K562 (cell line): ENCODE measurements at regions not wholly inside any gene's neighbourhood (a gene's known extent, or its start where the extent isn't known, plus 50 kb on each side); places are given as distances from the start of the nearest gene placed in this dataset.
"Not testable (repeated sequence)": the region's sequence is repeated elsewhere in the genome, so short reads cannot be mapped to it uniquely, and the experiment has no call there.

Experiments used
- ATAC-seq: fragments of 200-7000 bp; cut with Tn5 transposase; 3 replicates; pipeline ENCODE4 v1.9.1; 2020; ENCODE audit warnings: moderate library complexity
- BruUV-seq: library from RNA; stranded (reverse); fragments of 400-500 nt; replicated peaks from 2 replicates; lab custom pipeline; 2021; lab: Mats Ljungman, UMichigan
- CTCF ChIA-PET: fragments of 300-600 bp; formaldehyde crosslinking; extraction: SDS; loops from one replicate; lab custom pipeline; 2021; ENCODE audit warnings: low intra/inter-chr PET ratio; lab: Yijun Ruan, JAX
- POLR2A ChIA-PET: fragments of 300-600, 350-650 bp; sonication (Branson Sonifier 250); formaldehyde crosslinking; extraction: SDS; loops from one replicate; lab custom pipeline; 2021; ENCODE audit warnings: antibody characterized with exemption, inconsistent platforms; lab: Yijun Ruan, JAX
- DNase-seq, 4 experiments: peaks; one replicate each; pipeline versions ENCODE4 v3.0.0 to v3.0.0-alpha.2; 2011 to 2018; ENCODE audit warnings: low spot score in 3 of 4, mixed read lengths in 3 of 4; ENCODE audit errors: extremely low read depth in 1 of 4
- FAIRE-seq: peaks from 2 replicates; lab custom pipeline; 2011; peaks lifted over from hg19 to GRCh38; lab: Jason Lieb, UNC
- H2AFZ ChIP-seq: 2 replicates; pipeline ENCODE4 v1.6.0; 2011; ENCODE audit warnings: low read depth, low read length, control low read depth, inconsistent platforms
- H3K27ac ChIP-seq: fragments of 200-600 bp; 3 replicates; pipeline ENCODE4 v1.8.0; 2011; ENCODE audit warnings: low read depth, mild to moderate bottlenecking, control low read depth, inconsistent platforms, low read length, moderate library complexity, mixed read lengths; ENCODE audit errors: extremely low read depth
- H3K27me3 ChIP-seq, 2 experiments: fragments of 300-600 bp in 1 of 2; 2 replicates in 1 of 2; 3 replicates in 1 of 2; pipeline versions ENCODE4 v1.6.0 to v1.8.0; 2011; ENCODE audit warnings: inconsistent platforms in 2 of 2, low read length in 2 of 2, mild to moderate bottlenecking in 1 of 2, mixed read lengths in 1 of 2, moderate library complexity in 1 of 2; ENCODE audit not compliant: control insufficient read depth in 2 of 2, insufficient read depth in 2 of 2
- H3K36me3 ChIP-seq: fragments of 300-600 bp; 3 replicates; pipeline ENCODE4 v1.8.0; 2011; ENCODE audit warnings: mild to moderate bottlenecking, low read length, inconsistent platforms; ENCODE audit not compliant: control insufficient read depth, insufficient read depth
- H3K4me1 ChIP-seq, 2 experiments: fragments of 200-600 bp in 1 of 2; replicated peaks in 1 of 2; 2 replicates in 1 of 2; 3 replicates in 1 of 2; pipeline versions ENCODE4 v1.5.1 to v1.8.0; 2011; ENCODE audit warnings: inconsistent platforms in 2 of 2, low read length in 2 of 2, mild to moderate bottlenecking in 1 of 2, mixed read lengths in 1 of 2, moderate library complexity in 1 of 2; ENCODE audit not compliant: control insufficient read depth in 2 of 2, insufficient read depth in 2 of 2
- H3K4me2 ChIP-seq: 2 replicates; pipeline ENCODE4 v1.6.1; 2011; ENCODE audit warnings: low read length, control low read depth, inconsistent platforms, mixed read lengths; ENCODE audit not compliant: insufficient read depth
- H3K4me3 ChIP-seq: fragments of 200-600 bp; sonication (generic), shearing (Covaris generic); 2 replicates; pipeline ENCODE4 v1.5.1; 2016; ENCODE audit warnings: control low read depth, inconsistent platforms
- H3K79me2 ChIP-seq: fragments of 200-600 bp; 3 replicates; pipeline ENCODE4 v1.8.0; 2011; ENCODE audit warnings: low read length, inconsistent platforms; ENCODE audit not compliant: control insufficient read depth, insufficient read depth
- H3K9ac ChIP-seq, 2 experiments: 2 replicates each; pipeline versions ENCODE4 v1.6.0 to v1.6.1; 2011; ENCODE audit warnings: low read depth in 2 of 2, low read length in 2 of 2, control low read depth in 1 of 2, inconsistent platforms in 1 of 2, mild to moderate bottlenecking in 1 of 2, mixed read lengths in 1 of 2; ENCODE audit not compliant: insufficient read depth in 1 of 2
- H3K9me1 ChIP-seq: one replicate; pipeline ENCODE4 v1.6.0; 2011; ENCODE audit warnings: inconsistent platforms, mild to moderate bottlenecking, low read length, moderate library complexity; ENCODE audit not compliant: control insufficient read depth, insufficient read depth
- H3K9me3 ChIP-seq: replicated peaks from 2 replicates; pipeline ENCODE4 v1.5.1; 2011; ENCODE audit warnings: low read depth, low read length, inconsistent platforms; ENCODE audit not compliant: control insufficient read depth, insufficient read depth
- H4K20me1 ChIP-seq: replicated peaks from 2 replicates; pipeline ENCODE4 v1.6.1; 2011; ENCODE audit warnings: low read length, inconsistent platforms, mixed read lengths; ENCODE audit not compliant: control insufficient read depth, insufficient read depth
- SUPT5H ChIP-seq: fragments of 450-650 bp; IDR thresholded peaks from 2 replicates; pipeline ENCODE4 v1.6.1; 2016
- TRIM25 ChIP-seq: fragments of 450-650 bp; IDR thresholded peaks from 2 replicates; pipeline ENCODE4 v1.7.0; 2016; ENCODE audit warnings: borderline replicate concordance
- WGBS: fragments of 100-300 bp; shearing (Covaris generic); methylation state at CpG from one replicate; pipeline ENCODE4 v1.1.6; 2016; ENCODE audit warnings: low coverage, mixed read lengths; ENCODE audit not compliant: insufficient coverage; ENCODE audit errors: missing lambda C conversion rate; 5-methylcytosine and 5-hydroxymethylcytosine counted together
- in situ Hi-C: fragments of 300-500 bp; cut with MboI; formaldehyde crosslinking; loops from 4 replicates; pipeline ENCODE4 v1.15.0; 2018; ENCODE audit warnings: inconsistent platforms, mixed read lengths
- intact Hi-C: fragments of 100-400 bp; cut with micrococcal nuclease; formaldehyde crosslinking; loops from 2 replicates; pipeline ENCODE4 v1.14.2; 2022

- H4K20me1 ChIP-seq, result no peaks in the 10 kb centered on the region
- H3K4me3 ChIP-seq, result no peak overlapping the region
- intact Hi-C loops (no loop called here), in situ Hi-C loops (no loop called here)
- ATAC-seq, result no peak
- POLR2A ChIA-PET, result no interaction called here
- no peaks in the 10 kb centered on the region for H3K36me3 ChIP-seq
- DNase-seq, result no peak
- no peak overlapping the region for H2AFZ ChIP-seq
- no peak overlapping the region for H3K4me2 ChIP-seq
- H3K9me1 ChIP-seq, result no peaks in the 10 kb centered on the region
- H3K9me3 ChIP-seq, result peaks cover 5% of the 10 kb centered on the region
- BruUV-seq, result no TSS peak
- TF ChIP-seq TRIM25 (no peak), SUPT5H (0 out of 2 replicates have a peak, but pooled peaks have one; percentile 37)
- no peaks in the 10 kb centered on the region for H3K4me1 ChIP-seq
- H3K9ac ChIP-seq, result no peak overlapping the region
- H3K27ac ChIP-seq, result no peak overlapping the region
- CTCF ChIA-PET, result no interaction called here
- no peaks in the 10 kb centered on the region for H3K79me2 ChIP-seq
- WGBS, result 87% methylated on average over 13 of the region's 13 CpGs
- FAIRE-seq, result no peak
- no peaks in the 10 kb centered on the region for H3K27me3 ChIP-seq
Measured at GRCh38 chr1:788835-789234, 102.4 kb upstream of the OR4F16 start.

GRCh38 chr1:789606-790005 is 103.2 kb upstream of the OR4F16 start:
- H3K9me1 ChIP-seq, H3K27me3 ChIP-seq, intact Hi-C loops, POLR2A ChIA-PET, H3K4me2 ChIP-seq, in situ Hi-C loops, H3K27ac ChIP-seq, H2AFZ ChIP-seq, BruUV-seq, DNase-seq, H3K36me3 ChIP-seq, FAIRE-seq, H3K4me1 ChIP-seq, H3K79me2 ChIP-seq, H3K4me3 ChIP-seq, H3K9me3 ChIP-seq, ATAC-seq, H3K9ac ChIP-seq, H4K20me1 ChIP-seq, CTCF ChIA-PET: not testable (repeated sequence)
- WGBS, result 64% methylated on average over 17 of the region's 17 CpGs
